ENCODE measurements at regions not wholly inside any gene's neighbourhood (a gene's known extent, or its start where the extent isn't known, plus 50 kb on each side); places are given as distances from the start of the nearest gene placed in this dataset.

DNA sequence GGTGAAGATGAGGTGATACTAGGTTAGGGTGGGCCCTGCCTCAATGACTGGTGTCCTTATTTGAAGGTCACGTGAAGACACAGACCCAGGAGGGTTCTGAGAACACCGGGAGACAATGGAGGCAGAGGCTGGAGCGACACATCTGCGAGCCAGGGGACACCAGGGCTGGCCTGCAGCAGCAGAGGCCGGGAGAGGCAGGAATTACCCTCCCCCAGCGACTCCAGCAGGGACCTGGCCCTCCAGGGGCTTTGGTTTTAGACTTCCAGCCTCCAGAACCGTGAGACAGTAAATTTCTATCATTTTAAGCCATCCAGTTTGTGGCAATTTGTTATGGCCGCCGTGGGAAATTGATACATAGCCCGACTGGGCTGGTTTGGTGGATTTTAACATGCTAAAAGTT is 152.2 kb downstream of the DNAJB6 start:
- Histone ChIP-seq H3K9me3 (ENCODE audit: control insufficient read depth, insufficient read depth, low read depth, low read length) (no peaks in the 10 kb centered on the region), H3K4me3 (replicated peaks in 1 of 4; ENCODE audit: control extremely low read depth in 1 of 4, insufficient read depth in 1 of 4, low read depth in 3 of 4, low read length in 4 of 4) (no peak overlapping the region), H3K27me3 (ENCODE audit: control insufficient read depth, insufficient read depth, low read length) (no peaks in the 10 kb centered on the region), H3K9ac (ENCODE audit: insufficient read depth, low read length) (no peak overlapping the region), H3K4me2 (ENCODE audit: extremely low read depth, insufficient read depth, low read length) (no peak overlapping the region), H3K27ac (ENCODE audit: insufficient read depth, low read length) (no peak overlapping the region), H2AFZ (ENCODE audit: low read length) (no peak overlapping the region), H3K4me1 (ENCODE audit: control insufficient read depth, extremely low read depth, insufficient read depth, low read length) (no peaks in the 10 kb centered on the region), H4K20me1 (ENCODE audit: control insufficient read depth, extremely low read depth, insufficient read depth, low read length) (no peaks in the 10 kb centered on the region), H3K79me2 (ENCODE audit: control insufficient read depth, insufficient read depth, low read length) (no peaks in the 10 kb centered on the region), H3K36me3 (ENCODE audit: control insufficient read depth, insufficient read depth, low read length) (no peaks in the 10 kb centered on the region)
- TF ChIP-seq, protein P1, sequence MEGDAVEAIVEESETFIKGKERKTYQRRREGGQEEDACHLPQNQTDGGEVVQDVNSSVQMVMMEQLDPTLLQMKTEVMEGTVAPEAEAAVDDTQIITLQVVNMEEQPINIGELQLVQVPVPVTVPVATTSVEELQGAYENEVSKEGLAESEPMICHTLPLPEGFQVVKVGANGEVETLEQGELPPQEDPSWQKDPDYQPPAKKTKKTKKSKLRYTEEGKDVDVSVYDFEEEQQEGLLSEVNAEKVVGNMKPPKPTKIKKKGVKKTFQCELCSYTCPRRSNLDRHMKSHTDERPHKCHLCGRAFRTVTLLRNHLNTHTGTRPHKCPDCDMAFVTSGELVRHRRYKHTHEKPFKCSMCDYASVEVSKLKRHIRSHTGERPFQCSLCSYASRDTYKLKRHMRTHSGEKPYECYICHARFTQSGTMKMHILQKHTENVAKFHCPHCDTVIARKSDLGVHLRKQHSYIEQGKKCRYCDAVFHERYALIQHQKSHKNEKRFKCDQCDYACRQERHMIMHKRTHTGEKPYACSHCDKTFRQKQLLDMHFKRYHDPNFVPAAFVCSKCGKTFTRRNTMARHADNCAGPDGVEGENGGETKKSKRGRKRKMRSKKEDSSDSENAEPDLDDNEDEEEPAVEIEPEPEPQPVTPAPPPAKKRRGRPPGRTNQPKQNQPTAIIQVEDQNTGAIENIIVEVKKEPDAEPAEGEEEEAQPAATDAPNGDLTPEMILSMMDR (conservative IDR thresholded peaks at IDR 0.05 in 1 of 2, IDR thresholded peaks at IDR 0.05 in 1 of 2; ENCODE audit: low read depth in 1 of 2, low read length in 2 of 2) = no peak
- no peak for TF ChIP-seq EZH2 (IDR thresholded peaks at IDR 0.05; ENCODE audit: low read length, missing control alignments)
- DNase-seq (ENCODE audit: low read depth in 2 of 2) = no peak
